ENCODE measurements at regions not wholly inside any gene's neighbourhood (a gene's known extent, or its start where the extent isn't known, plus 50 kb on each side); places are given as distances from the start of the nearest gene placed in this dataset.

DNA sequence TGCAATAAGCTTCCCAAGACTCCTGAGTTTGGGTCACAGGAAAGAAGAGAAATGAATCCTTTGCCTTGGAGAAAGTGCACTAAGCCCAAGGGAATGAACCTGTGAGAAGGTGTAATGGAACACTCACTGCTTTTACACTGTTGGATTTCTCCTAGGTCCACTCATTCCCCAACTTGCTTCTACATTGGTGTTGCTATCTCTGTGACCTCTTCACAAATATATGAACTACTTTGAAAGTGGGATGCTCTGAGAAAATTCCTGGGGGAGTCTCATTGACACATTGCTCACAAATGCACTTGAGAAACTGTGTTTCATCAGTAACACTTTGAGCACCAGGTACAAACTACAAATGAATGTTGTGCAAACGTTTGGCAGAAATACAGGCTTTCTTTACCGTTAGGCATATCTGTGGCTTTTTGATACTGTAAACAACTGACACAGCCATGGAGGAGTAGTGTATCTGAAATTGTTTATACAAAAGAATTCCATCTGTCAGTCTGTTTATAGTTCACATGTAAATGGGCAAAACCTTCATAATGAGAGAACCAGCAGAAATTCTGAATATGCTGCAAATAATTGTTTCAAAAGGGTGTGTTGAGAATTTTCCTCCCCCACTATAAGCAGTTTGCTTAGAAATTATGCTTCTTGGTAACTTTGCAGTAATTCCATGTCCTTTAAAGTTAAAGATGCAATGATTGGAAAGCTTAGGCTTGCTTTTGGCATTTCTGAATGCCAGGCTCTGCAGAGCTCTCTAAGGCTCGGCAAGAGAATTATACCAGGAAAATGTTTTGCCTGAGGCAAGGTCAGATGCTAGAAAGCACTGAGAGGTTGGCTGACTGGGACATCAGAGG is 348.5 kb upstream of the DDHD1 start:
- Mint-ChIP-seq H3K9me3 (peaks cover 13 to 28% of the 10 kb centered on the region in 2 donors), H3K27ac (no peak overlapping the region), H3K27me3 (no peaks in the 10 kb centered on the region), H3K4me1 (ENCODE audit: low read depth in 2 of 2) (no peaks in the 10 kb centered on the region), H3K36me3 (ENCODE audit: insufficient read depth) (no peaks in the 10 kb centered on the region), H3K4me3 (no peak overlapping the region)
- no peak for DNase-seq
- ATAC-seq (replicated peaks) = no peak

DNA sequence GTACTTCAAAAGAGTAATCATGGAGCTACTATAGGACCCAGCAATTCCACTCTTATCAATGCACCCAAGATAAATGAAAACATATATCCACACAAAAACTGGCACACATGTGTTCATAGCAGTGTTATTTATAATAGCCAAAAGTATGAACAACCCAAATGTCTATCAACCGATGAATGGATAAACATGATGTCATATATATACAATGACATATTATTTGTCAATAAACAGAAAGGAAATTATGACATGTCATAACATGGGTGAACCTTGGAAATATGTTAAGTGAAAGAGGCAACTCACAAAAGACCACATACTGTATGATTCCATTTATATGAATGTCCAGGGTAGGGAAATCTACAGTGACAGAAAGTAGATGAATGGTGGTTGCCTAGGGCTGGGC is 347.1 kb upstream of the DDHD1 start:
- DNase-seq = no peak
- Mint-ChIP-seq H3K36me3 (ENCODE audit: insufficient read depth) (no peaks in the 10 kb centered on the region), H3K4me3 (no peak overlapping the region), H3K27ac (no peak overlapping the region), H3K27me3 (no peaks in the 10 kb centered on the region), H3K4me1 (ENCODE audit: low read depth in 2 of 2) (no peaks in the 10 kb centered on the region), H3K9me3 (peaks cover 14 to 36% of the 10 kb centered on the region in 2 donors)
- ATAC-seq (replicated peaks) = no peak

DNA sequence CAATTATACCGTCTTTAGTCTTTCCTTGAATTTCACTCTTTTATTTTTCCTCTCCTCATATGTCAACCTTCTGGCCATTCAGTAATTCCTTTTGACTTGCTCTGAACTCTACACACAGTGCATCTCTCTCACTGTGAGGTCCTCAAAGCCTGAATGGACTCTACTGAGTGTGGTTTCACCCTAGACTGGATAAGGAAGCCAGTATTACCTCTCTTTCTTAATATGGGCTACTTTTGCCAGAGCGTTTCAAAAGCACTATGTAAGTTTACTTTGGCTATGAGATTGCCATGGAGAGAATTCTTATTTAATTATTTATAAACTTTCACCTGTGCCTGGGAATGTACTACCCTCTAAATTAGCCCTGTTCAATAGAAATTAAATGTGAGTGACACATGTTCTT is 343.5 kb upstream of the DDHD1 start:
- H3K27ac Mint-ChIP-seq = no peak overlapping the region
- DNase-seq = no peak
- H3K27me3 Mint-ChIP-seq = no peaks in the 10 kb centered on the region
- H3K9me3 Mint-ChIP-seq = peaks cover 6 to 17% of the 10 kb centered on the region in 2 donors
- no peak overlapping the region for H3K4me3 Mint-ChIP-seq
- no peaks in the 10 kb centered on the region for H3K36me3 Mint-ChIP-seq (ENCODE audit: insufficient read depth)
- no peaks in the 10 kb centered on the region for H3K4me1 Mint-ChIP-seq (ENCODE audit: low read depth in 2 of 2)
- no peak for ATAC-seq (replicated peaks)

DNA sequence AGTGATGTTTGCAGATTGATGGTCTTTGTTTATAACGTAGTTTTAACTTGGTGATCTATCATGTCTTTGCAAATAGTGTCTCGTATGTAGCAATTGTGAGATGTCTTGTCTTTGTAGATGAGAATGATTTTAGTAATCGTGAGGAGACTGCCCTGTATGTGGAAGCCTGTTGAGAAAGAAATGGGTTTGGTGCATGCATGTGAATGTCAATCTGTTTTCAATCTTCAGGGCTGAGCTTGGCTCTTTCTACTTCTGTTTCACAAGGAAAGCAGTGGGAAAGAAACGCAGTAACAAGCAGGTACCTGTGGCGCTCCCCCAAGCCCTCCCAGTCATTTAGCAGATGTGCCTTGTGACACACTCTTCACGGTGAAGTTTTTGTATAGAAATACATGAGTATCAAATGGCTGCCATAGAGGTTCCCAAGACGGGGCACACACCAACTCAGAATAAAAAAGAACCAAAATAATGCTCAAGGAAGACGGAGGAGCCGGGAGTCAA is 342.8 kb upstream of the DDHD1 start:
- Mint-ChIP-seq H3K4me3 (no peak overlapping the region), H3K36me3 (ENCODE audit: insufficient read depth) (no peaks in the 10 kb centered on the region), H3K27me3 (no peaks in the 10 kb centered on the region), H3K9me3 (peaks cover 6 to 17% of the 10 kb centered on the region in 2 donors), H3K4me1 (ENCODE audit: low read depth in 2 of 2) (no peaks in the 10 kb centered on the region), H3K27ac (no peak overlapping the region)
- ATAC-seq (replicated peaks) (no peak), DNase-seq (no peak)

DNA sequence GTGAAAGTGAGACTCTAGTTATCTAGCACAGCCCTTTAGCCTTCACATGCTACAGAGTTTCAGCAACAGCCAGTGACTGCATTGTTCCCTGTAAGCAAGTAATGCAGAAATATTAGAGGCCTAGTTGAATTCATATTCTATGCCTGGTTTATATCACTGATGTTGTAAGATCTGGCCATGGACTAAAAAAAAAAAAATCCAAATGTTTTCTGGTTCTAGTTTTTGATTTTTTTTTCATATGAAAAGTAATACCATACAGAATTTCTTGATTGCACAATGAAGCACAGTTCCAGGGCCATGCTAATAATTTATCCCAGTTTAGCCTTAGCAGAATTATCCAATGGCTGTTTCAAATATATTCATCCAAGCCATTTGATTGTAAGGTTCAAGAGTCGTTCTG is 341.5 kb upstream of the DDHD1 start:
- ATAC-seq (replicated peaks) (no peak), DNase-seq (no peak)
- Mint-ChIP-seq H3K27ac (no peak overlapping the region), H3K36me3 (ENCODE audit: insufficient read depth) (no peaks in the 10 kb centered on the region), H3K27me3 (no peaks in the 10 kb centered on the region), H3K9me3 (peaks cover 6 to 17% of the 10 kb centered on the region in 2 donors), H3K4me3 (no peak overlapping the region), H3K4me1 (ENCODE audit: low read depth in 2 of 2) (no peaks in the 10 kb centered on the region)

DNA sequence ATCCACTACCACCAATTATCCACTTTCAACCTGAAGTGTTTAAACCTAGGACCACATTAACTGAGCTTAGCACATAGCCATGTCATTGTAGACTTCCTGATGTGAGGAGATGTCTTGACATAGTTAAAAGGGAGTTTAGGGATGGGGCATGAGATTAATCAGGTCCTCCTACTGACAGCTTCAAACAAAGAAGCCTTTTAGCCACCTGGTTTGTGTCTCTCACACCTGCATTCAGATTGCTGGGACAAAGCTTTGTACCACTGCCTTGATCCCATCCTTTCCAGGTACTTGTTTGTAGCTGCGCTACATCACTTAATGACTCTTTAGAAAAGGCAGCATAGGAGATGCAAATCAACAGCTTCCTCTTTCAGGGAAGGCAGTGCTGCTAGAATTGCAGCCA is 340.7 kb upstream of the DDHD1 start:
- no peak overlapping the region for H3K4me3 Mint-ChIP-seq
- no peaks in the 10 kb centered on the region for H3K36me3 Mint-ChIP-seq (ENCODE audit: insufficient read depth)
- H3K27me3 Mint-ChIP-seq = no peaks in the 10 kb centered on the region
- DNase-seq = no peak
- H3K4me1 Mint-ChIP-seq (ENCODE audit: low read depth in 2 of 2) = no peaks in the 10 kb centered on the region
- no peak overlapping the region for H3K27ac Mint-ChIP-seq
- no peak for ATAC-seq (replicated peaks)
- H3K9me3 Mint-ChIP-seq = peaks cover 6 to 17% of the 10 kb centered on the region in 2 donors

DNA sequence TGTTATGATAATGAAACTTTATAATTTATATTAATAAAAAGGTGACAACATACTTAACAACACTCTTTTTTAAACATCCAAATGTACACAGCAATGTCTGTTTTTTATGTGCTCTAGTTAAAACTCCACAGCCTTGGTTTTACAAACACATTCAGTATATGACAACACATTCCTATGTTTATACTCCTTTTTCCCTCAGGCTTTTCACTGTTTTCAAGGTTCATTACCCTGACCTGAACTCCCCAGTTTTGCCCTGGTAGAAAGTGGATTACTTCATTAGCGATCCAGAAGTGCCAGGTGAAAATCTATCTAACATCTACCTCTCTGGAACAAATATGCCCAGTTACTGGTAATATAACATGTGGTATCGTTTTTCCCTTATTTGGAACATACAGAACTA is 340.2 kb upstream of the DDHD1 start:
- Mint-ChIP-seq H3K9me3 (peaks cover 3 to 17% of the 10 kb centered on the region in 2 donors), H3K36me3 (ENCODE audit: insufficient read depth) (no peaks in the 10 kb centered on the region)

DNA sequence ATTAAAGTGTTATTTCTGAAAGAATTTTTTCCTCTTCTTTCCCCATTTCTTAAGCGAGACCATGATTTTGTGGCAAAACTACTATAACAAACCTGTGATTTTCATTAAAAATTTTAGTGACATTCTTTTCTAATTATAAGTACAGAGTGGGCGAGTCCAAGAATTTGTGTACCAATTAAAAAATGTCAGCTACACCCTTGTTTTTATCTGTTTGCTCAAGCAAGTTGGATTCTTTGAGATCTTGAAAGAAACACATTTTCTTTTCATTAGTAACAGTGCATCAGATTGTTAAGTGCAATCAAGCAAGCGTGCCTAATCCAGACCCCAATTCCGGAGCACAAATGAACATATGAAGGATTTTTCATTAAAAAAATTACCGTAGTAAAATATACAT is 338.8 kb upstream of the DDHD1 start:
- ATAC-seq (replicated peaks) (no peak), DNase-seq (no peak)
- Mint-ChIP-seq H3K4me3 (no peak overlapping the region), H3K9me3 (peaks cover 5 to 18% of the 10 kb centered on the region in 2 donors), H3K27ac (no peak overlapping the region), H3K27me3 (no peaks in the 10 kb centered on the region), H3K36me3 (ENCODE audit: insufficient read depth) (no peaks in the 10 kb centered on the region), H3K4me1 (ENCODE audit: low read depth in 2 of 2) (no peaks in the 10 kb centered on the region)

More for the DNA sequence above, 340.2 kb upstream of the DDHD1 start:
- ATAC-seq (replicated peaks) = no peak
- no peaks in the 10 kb centered on the region for H3K4me1 Mint-ChIP-seq (ENCODE audit: low read depth in 2 of 2)
- H3K27ac Mint-ChIP-seq = no peak overlapping the region
- H3K4me3 Mint-ChIP-seq = no peak overlapping the region
- no peak for DNase-seq
- no peaks in the 10 kb centered on the region for H3K27me3 Mint-ChIP-seq

DNA sequence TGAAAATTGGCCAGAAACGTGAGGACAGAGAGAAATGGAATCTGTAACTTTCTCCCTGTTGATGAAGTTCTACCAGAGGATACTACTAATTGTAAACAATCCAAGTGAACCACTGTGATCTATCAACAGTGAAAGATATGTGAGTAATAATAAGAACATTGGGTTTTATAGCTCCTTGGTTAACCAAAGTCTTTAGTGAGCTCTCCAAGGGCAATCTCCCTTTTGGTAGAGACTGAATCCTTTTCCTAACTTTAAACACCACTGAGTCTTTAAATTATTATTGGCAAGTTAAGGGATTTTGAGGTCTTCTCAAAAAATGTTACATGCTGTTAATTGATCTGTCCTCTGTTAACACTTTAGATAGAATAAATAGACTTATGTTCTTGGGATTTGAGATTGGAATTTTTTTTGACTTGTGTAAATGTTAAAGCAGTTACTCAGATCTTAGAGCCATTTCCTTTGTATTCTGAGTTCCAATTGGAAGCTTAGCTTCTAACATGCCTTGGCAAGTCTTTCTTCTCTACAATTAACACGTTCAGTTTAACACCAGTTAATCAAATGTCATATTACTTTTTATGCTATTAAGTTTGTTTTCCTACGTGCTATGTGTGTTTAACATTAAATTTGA is 338.2 kb upstream of the DDHD1 start:
- Mint-ChIP-seq H3K27ac (no peak overlapping the region), H3K4me1 (ENCODE audit: low read depth in 2 of 2) (no peaks in the 10 kb centered on the region), H3K9me3 (peaks cover 4 to 13% of the 10 kb centered on the region in 2 donors), H3K27me3 (no peaks in the 10 kb centered on the region), H3K4me3 (no peak overlapping the region), H3K36me3 (ENCODE audit: insufficient read depth) (no peaks in the 10 kb centered on the region)
- DNase-seq (no peak), ATAC-seq (replicated peaks) (no peak)

DNA sequence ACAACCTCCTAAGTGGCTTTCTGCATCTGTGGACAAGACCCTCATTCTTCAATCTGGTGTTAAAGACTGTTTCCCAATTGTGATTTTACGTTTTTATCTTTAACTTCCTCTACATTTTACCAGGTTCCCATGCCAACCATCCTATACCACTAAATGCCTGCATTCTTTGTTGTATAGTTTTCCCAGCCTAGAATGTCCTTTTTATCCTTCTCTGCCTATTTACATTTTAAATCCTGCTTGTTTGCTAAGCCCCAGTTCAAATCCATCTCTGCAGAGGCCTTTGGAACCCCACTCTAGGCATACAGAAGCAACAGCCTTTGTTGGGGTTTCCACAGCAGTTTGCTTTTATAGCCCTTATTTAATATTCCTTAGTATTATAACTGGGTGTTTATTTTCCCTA is 325.1 kb upstream of the DDHD1 start:
- ATAC-seq (replicated peaks) (no peak), DNase-seq (no peak)
- Mint-ChIP-seq H3K9me3 (peaks cover 0 to 11% of the 10 kb centered on the region in 2 donors), H3K27me3 (no peaks in the 10 kb centered on the region), H3K36me3 (ENCODE audit: insufficient read depth) (no peaks in the 10 kb centered on the region), H3K27ac (no peak overlapping the region), H3K4me1 (ENCODE audit: low read depth in 2 of 2) (no peaks in the 10 kb centered on the region), H3K4me3 (no peak overlapping the region)

DNA sequence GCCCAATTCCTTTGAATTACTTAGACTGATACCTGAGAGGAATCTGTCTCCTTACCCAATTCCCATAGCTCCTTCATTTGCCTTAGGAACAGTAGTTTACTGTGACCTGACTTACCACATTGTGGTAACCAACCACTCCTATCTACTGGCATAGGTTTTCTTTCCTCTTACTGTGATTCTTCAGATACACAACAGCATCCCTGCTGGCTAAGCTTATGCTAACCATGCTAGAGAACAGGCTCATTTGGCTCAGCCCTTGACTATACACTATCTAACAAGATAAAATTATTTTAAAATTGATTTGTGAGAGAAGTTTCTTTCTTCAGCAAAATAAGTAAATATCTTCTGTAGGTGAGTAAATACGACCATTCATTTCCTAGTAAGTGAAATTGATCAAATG is 320.4 kb upstream of the DDHD1 start:
- DNase-seq (no peak), ATAC-seq (replicated peaks) (no peak)
- H3K4me1 Mint-ChIP-seq (ENCODE audit: low read depth in 2 of 2) = no peaks in the 10 kb centered on the region
- no peak overlapping the region for H3K27ac Mint-ChIP-seq
- H3K9me3 Mint-ChIP-seq = peaks cover 0 to 2% of the 10 kb centered on the region in 2 donors
- no peaks in the 10 kb centered on the region for H3K27me3 Mint-ChIP-seq
- H3K4me3 Mint-ChIP-seq = no peak overlapping the region
- H3K36me3 Mint-ChIP-seq (ENCODE audit: insufficient read depth) = no peaks in the 10 kb centered on the region

DNA sequence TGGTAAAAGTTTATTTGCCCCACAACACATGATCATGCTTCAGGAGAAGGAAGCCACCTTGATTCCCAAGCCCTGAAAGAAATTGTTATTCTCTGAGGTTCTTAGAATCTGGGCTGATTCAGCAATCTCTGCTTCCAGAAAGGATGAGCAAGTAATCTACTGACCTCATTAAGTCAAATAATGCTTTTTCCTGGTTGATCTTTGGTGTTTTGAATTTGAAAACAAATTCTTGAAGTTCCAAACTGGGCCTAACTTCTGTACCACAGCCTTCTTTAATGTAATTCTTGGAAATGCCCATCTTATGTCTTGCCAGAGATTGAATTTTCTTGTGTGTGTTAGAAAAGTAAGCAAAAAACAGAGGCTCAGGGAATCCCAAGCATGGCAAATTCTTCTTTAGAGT is 319.2 kb upstream of the DDHD1 start:
- ATAC-seq (replicated peaks) (no peak), DNase-seq (no peak)
- H3K27me3 Mint-ChIP-seq = no peaks in the 10 kb centered on the region
- H3K27ac Mint-ChIP-seq = no peak overlapping the region
- H3K9me3 Mint-ChIP-seq = no peaks in the 10 kb centered on the region
- no peaks in the 10 kb centered on the region for H3K36me3 Mint-ChIP-seq (ENCODE audit: insufficient read depth)
- no peak overlapping the region for H3K4me3 Mint-ChIP-seq
- H3K4me1 Mint-ChIP-seq (ENCODE audit: low read depth in 2 of 2) = no peaks in the 10 kb centered on the region

DNA sequence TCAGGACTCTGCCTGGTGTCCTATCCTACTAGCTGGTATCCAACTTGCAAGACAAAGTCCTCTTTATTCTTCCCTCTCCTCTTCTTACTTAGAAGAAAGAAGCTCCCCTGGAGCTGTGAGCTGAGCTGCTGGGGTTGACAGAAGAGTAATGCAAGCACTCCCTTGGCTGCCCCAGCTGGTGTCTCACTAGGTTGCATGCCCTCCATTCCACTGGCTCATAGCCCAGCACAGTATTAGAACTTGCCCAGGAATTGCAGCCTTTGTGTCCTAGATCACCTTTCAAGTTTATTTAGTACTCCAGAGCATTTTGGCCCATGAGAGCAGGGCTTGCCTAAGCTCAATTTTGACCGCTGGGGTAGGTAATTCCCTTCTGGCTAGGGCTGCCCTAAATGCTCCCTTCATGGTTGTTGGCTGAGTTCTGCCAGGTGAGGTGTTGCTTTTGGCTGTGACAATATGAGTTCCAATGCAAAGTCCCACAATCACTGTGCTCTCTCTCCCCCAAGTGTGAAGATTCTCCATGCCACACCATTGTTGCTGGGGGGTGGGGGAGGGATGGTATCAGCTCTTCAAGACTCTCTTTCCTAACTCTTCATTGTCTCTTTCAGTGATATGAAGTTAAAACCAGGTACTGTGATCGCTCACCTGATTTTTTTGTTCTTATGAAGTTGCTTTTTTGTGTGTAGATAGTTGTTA is 317.4 kb upstream of the DDHD1 start:
- Mint-ChIP-seq H3K4me1 (ENCODE audit: low read depth in 2 of 2) (no peaks in the 10 kb centered on the region), H3K4me3 (no peak overlapping the region), H3K9me3 (peaks cover 0 to 2% of the 10 kb centered on the region in 2 donors), H3K27ac (no peak overlapping the region), H3K36me3 (ENCODE audit: insufficient read depth) (no peaks in the 10 kb centered on the region), H3K27me3 (no peaks in the 10 kb centered on the region)
- DNase-seq (no peak), ATAC-seq (replicated peaks) (no peak)

DNA sequence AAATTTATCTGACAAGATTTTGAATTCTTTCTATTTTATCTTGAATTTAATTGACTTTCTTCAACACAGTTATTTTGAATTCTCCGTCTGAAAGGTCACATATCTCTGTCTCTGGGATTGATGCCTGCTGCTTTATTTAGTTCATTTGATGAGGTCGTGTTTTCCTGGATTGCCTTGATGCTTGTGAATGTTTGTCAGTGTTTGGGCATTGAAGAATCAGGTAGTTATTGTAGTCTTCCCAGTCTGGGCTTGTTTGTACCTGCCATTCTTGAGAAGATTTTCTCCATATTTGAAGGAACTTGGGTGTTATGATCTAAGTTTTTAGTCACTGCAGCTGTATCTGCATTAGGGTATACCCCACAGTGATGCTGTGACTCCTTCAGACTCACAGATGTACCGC is 315.8 kb upstream of the DDHD1 start:
- ATAC-seq (replicated peaks) = no peak
- DNase-seq = no peak
- H3K4me3 Mint-ChIP-seq = no peak overlapping the region
- no peak overlapping the region for H3K27ac Mint-ChIP-seq
- no peaks in the 10 kb centered on the region for H3K36me3 Mint-ChIP-seq (ENCODE audit: insufficient read depth)
- no peaks in the 10 kb centered on the region for H3K4me1 Mint-ChIP-seq (ENCODE audit: low read depth in 2 of 2)
- peaks cover 0 to 2% of the 10 kb centered on the region in 2 donors for H3K9me3 Mint-ChIP-seq
- H3K27me3 Mint-ChIP-seq = no peaks in the 10 kb centered on the region

Measured in effector memory CD8-positive, alpha-beta T cell (primary cell).